Cardiac fibroblast (primary cell): ENCODE measurements at regions not wholly inside any gene's neighbourhood (a gene's known extent, or its start where the extent isn't known, plus 50 kb on each side); places are given as distances from the start of the nearest gene placed in this dataset.

Experiments
- DNase-seq, 2 donors: peaks; one replicate each; pipeline versions ENCODE4 v3.0.0 to v3.0.0-alpha.2; 2010; ENCODE audit warnings: low read depth in 2 of 2
- H3K4me3 ChIP-seq, 2 donors: replicated peaks in 1 of 2; 1 replicate in 1 of 2; 2 replicates in 1 of 2; pipeline ENCODE4 v1.5.1; 2011; ENCODE audit warnings: low read depth in 2 of 2, low read length in 2 of 2, mild to moderate bottlenecking in 2 of 2, moderate library complexity in 1 of 2
- TF ChIP-seq, protein P1 (sequence below): IDR thresholded peaks from one replicate; pipeline ENCODE4 v1.5.1; 2011; ENCODE audit warnings: low read depth, mild to moderate bottlenecking, low read length, inconsistent platforms

DNA sequence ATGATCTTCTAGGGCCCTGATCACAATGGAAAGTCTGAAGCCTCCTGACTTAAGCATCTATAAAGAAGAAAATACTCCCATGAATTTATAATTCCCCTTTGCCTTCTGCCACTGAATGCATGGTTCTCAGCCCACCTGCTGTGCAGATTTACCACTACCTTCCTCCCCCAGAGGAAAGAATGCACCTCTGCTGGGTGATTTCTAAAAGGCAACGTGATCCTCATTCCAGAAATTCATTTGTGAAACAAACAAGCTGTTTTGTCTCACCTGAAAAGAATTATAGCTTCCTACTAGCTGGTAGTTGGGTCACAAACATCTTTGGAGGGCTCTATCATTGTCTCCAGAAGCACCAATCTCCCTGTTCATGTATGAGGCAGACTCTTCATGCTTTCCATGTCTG is 320.2 kb downstream of the CDC14C start:
- TF ChIP-seq, protein P1, sequence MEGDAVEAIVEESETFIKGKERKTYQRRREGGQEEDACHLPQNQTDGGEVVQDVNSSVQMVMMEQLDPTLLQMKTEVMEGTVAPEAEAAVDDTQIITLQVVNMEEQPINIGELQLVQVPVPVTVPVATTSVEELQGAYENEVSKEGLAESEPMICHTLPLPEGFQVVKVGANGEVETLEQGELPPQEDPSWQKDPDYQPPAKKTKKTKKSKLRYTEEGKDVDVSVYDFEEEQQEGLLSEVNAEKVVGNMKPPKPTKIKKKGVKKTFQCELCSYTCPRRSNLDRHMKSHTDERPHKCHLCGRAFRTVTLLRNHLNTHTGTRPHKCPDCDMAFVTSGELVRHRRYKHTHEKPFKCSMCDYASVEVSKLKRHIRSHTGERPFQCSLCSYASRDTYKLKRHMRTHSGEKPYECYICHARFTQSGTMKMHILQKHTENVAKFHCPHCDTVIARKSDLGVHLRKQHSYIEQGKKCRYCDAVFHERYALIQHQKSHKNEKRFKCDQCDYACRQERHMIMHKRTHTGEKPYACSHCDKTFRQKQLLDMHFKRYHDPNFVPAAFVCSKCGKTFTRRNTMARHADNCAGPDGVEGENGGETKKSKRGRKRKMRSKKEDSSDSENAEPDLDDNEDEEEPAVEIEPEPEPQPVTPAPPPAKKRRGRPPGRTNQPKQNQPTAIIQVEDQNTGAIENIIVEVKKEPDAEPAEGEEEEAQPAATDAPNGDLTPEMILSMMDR = no peak
- DNase-seq = no peak
- no peak overlapping the region for H3K4me3 ChIP-seq

DNA sequence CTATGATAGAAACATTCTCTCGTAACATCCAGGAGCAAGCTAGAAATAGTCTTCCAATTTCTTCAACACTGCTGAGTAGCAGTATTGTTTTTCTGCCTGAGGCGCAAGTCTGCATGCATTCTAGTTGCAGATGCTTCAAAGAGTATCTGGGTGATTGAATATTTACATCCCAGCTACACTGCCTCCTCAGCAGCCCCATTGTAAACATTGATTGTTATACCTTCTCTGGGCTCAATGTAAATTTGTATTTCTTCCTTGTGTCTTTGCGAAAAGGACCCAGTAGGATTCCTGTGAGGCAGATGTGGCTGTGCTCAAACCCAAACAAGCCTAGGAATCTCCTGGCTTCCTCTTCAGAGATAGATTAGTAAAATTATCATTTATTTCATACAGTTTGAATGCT is 320.7 kb downstream of the CDC14C start:
- no peak for DNase-seq
- no peak overlapping the region for H3K4me3 ChIP-seq
- TF ChIP-seq, protein P1 = no peak

DNA sequence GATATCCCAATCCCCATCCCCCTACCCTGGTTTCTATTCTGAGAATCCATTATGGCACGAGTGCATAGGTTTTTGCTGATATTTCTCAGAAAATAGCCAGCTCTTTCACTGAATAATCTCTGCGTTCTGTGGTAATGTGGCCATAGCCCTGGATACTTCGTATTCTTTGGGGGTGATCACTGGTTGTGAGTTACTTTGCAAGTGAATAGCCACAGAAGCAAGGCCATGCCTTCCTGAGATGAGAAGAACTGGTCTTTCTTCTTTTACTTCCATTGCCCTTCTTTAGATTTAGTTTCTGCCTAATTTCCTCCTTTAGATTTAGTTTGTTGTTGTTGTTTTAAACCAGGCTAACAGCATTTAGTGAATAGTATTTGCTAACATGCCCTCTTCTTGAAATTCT is 323.4 kb downstream of the CDC14C start:
- no peak for DNase-seq
- H3K4me3 ChIP-seq = no peak overlapping the region
- TF ChIP-seq, protein P1 = no peak

DNA sequence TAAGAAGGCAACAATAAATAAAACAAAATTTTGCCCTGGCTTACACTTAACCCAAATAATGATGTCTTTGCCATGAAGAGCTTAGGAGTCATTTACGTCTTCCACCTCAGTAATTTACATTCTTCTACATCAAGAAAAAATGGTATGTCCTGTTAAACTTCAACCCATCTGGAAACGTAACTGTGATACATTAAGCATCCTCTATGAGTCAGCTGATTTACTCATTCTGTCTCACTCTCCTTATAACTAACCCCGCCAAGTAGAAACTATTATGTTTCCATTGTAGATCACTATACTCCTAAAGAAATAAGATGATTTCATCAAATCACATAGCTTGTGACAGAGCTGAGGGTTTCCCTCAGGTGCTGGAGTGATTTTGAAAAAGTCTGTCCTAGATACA is 330.7 kb downstream of the CDC14C start:
- H3K4me3 ChIP-seq = no peak overlapping the region
- TF ChIP-seq, protein P1 = no peak
- no peak for DNase-seq

DNA sequence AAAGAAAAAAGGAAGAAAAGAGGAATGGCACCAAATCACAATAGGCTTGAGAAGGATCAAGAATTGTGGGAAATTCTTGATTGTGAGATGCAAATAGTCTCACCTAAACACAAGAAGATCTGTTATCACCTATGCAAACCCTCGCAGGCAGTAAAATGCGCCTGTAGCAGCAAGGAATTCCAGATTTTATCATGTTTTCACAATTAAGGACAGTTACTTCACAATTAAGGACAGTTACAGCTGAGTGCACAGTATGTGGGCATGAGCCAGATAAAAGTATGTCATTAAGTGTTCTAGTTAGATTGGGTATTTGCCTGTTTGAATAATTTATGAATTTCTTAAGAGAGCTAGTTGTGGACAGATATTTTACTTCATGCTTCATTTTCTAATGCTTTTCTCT is 336.2 kb downstream of the CDC14C start:
- DNase-seq = no peak
- TF ChIP-seq, protein P1 = no peak
- no peak overlapping the region for H3K4me3 ChIP-seq

DNA sequence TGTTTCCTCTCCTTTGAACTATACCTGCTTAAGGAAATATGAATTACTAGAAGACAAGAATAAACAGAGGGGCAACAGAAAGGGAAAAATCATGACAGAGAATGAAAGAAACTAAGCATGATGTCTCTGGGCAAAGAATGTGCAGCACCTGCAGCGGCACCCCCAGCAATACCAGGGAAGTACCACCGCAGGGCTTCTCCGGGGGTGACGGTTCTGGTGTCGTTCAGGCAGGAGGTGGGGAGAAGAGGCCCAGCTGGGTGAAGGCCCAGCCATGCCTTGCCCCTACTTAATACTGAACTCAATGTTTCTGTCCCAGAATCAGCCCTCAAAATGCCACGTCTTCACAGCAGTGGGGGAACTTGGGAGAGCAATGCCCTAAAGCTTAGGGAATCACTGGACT is 337.6 kb downstream of the CDC14C start:
- DNase-seq = no peak
- TF ChIP-seq, protein P1 = no peak
- H3K4me3 ChIP-seq = no peak overlapping the region

DNA sequence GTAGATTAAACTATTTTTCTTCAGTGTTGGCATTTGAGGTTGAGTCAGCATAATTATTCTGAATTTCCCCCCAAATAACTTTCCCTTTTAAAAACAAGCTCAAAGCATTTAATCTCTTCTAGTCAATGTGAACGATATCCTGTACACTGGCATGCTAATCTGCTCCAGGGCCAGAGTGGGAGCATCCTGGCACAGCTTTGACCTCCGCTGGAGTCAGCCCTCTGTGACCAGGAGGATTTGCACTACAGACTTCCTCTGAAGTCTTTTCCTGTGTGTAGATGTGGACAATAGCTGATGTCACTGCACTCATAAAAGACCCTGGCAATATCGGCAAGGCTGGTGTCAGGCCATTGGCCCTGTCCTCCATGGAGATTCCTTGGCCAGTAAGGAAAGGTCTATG is 340.2 kb downstream of the CDC14C start:
- H3K4me3 ChIP-seq = no peak overlapping the region
- DNase-seq = no peak
- TF ChIP-seq, protein P1 = no peak
